Astrocyte of the cerebellum (primary cell): ENCODE measurements at regions not wholly inside any gene's neighbourhood (a gene's known extent, or its start where the extent isn't known, plus 50 kb on each side); places are given as distances from the start of the nearest gene placed in this dataset.

ENCODE experiments used
- DNase-seq: peaks from one replicate; pipeline ENCODE4 v3.0.0-alpha.2; 2011; ENCODE audit warnings: low read depth
- H3K4me3 ChIP-seq: 2 replicates; pipeline ENCODE4 v1.5.1; 2011; ENCODE audit warnings: mild to moderate bottlenecking, low read depth, low read length, moderate library complexity
- in situ Hi-C: cut with HindIII; loops from 2 replicates; pipeline ENCODE4 v1.10.0; 2017; ENCODE audit warnings: low sequenced_read_pairs
- TF ChIP-seq, protein P1 (sequence below): IDR thresholded peaks from 2 replicates; pipeline ENCODE4 v1.5.1; 2012; ENCODE audit warnings: low read length, low read depth, moderate library complexity, mild to moderate bottlenecking; ENCODE audit errors: missing control alignments

DNA sequence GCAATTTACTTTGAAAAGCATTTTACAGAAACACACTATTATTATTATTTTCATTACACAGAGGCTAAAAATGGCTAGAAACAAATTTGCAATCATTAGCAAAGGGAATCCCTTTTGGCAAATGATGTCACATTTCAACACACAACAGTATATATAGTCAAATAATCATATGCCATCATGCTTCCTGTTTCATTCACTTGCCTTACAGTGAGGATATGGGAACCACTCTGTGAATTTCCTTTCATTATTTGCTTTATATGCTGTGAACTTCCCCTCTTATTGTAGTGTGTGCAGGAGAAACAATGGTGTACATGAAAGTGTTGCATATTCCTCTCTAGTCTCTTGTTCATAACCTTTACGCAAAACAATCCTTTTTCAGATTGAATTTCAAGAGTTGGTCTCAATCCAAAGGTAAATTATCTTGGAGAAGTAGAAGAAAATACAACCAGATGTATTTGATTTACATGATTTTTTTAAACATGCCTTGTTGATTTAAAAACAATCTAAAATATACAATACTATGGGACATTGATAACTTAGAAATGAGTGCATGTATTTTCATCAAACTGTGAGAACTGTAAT, 657.3 kb downstream of the EFNB2 start:
- TF ChIP-seq, protein P1, sequence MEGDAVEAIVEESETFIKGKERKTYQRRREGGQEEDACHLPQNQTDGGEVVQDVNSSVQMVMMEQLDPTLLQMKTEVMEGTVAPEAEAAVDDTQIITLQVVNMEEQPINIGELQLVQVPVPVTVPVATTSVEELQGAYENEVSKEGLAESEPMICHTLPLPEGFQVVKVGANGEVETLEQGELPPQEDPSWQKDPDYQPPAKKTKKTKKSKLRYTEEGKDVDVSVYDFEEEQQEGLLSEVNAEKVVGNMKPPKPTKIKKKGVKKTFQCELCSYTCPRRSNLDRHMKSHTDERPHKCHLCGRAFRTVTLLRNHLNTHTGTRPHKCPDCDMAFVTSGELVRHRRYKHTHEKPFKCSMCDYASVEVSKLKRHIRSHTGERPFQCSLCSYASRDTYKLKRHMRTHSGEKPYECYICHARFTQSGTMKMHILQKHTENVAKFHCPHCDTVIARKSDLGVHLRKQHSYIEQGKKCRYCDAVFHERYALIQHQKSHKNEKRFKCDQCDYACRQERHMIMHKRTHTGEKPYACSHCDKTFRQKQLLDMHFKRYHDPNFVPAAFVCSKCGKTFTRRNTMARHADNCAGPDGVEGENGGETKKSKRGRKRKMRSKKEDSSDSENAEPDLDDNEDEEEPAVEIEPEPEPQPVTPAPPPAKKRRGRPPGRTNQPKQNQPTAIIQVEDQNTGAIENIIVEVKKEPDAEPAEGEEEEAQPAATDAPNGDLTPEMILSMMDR, result no peak
- in situ Hi-C loops, result no loop called here
- DNase-seq, result no peak
- H3K4me3 ChIP-seq, result no peak overlapping the region

DNA sequence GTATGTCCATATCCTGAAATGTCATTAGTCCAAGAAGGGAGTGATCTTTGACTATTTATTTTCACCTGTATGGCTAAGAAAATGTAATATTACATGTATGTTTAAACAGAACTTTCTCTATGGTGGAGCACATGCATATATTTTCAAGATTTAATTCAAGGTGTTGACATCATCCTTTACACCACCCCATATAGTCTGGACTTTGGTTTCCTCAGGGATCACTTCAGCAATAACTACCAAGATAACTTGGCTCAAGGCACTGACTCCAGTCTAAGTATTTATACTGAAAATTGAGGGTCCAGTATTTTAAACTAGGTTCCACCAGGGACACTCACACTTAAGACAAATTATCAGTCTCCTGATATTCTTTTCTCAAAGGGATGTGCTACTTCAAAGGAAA, 660.6 kb downstream of the EFNB2 start:
- no peak overlapping the region for H3K4me3 ChIP-seq
- in situ Hi-C loops, result no loop called here
- no peak for DNase-seq
- TF ChIP-seq, protein P1, result no peak

DNA sequence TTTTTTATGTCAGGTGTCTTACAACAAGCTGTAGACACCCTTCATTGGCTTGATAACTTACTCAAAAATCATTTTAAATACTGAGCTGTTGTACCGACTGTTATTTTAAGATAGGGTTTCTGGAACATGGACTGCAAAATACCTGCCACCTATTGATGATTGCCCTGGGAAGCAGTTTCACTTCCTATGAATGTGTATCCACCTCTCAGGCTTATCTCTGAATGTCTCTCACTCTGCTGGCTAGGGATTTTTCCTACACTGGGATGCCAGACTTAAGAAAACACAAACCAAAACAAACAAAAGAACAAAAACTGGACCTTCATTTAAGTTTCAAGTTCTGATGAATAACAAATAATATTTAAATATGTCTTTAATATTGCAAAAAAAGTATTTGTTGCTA, 663.7 kb downstream of the EFNB2 start:
- TF ChIP-seq, protein P1, result no peak
- in situ Hi-C loops, result no loop called here
- no peak for DNase-seq
- H3K4me3 ChIP-seq, result no peak overlapping the region

DNA sequence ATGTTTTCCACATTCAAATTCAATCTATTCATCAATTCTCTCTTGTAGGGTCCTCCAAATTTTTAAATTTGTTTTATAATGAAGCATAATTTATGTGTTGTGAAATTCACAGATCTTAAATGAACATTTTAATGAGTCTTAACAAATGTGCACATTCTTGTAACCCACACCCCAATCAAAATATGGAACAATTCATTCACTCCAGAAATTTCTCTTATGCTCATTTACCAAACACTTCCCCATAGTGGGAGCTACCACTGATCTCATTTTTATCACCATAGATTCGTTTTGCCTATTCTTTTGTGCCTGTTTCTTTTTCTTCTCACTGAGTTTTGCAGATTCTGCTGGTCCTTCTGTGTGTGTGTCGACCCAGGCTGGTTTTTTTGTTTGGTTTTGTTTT, 664.1 kb downstream of the EFNB2 start:
- H3K4me3 ChIP-seq, result no peak overlapping the region
- no peak for DNase-seq
- TF ChIP-seq, protein P1, result no peak
- in situ Hi-C loops, result no loop called here

DNA sequence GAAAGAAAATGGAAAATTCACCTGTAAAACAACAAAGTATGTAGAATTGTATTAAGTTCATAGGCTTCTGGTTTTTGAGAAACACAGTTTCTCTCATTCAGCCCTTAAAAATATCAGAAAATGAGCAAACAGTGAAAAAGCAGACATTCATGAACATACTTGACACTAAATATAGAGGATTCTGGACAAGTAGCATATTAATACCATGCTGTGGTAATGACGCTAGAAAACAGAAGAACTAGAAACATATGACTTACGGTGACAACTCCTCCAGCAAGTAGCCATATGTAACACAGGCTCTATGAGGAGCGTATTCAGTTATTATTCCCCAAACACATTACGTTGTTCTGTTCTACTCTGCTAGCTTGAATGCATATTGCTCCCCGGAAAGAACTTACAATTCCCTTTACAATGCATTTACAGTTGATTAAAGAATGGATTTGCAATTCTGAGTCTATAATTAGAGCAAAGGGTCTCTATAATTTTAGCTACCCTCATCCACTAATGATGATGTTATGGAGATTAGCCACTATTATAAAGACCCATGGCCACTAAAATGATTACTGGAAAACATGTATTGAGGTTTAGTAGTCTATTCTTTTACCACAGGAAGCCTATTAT, 672.1 kb downstream of the EFNB2 start:
- in situ Hi-C loops, result no loop called here
- no peak for DNase-seq
- no peak overlapping the region for H3K4me3 ChIP-seq
- TF ChIP-seq, protein P1, result no peak

DNA sequence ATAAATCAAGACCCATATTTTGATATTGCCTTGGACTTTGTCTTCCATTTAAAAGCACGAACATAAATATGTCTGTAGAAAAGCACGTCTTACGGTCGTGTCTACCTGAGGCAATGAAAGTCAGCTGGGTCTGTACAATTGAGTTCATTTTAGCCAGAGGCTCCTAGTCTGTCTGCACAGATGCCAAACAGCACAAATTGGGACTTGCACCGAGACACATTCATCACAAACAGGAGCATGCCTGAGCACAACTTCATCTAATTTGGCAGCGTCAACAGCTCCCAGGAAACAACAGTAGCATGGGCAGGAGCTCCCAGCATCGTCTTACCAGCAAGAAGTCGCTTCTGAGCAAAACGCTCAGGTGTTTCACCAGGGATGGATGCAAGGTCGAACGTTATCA, 687.0 kb downstream of the EFNB2 start:
- TF ChIP-seq, protein P1, result no peak
- H3K4me3 ChIP-seq, result no peak overlapping the region
- no peak for DNase-seq
- in situ Hi-C loops, result no loop called here
